ENCODE measurements at regions not wholly inside any gene's neighbourhood (a gene's known extent, or its start where the extent isn't known, plus 50 kb on each side); places are given as distances from the start of the nearest gene placed in this dataset.
"Not testable (repeated sequence)": the region's sequence is repeated elsewhere in the genome, so short reads cannot be mapped to it uniquely, and the experiment has no call there.

- Histone ChIP-seq H3K9me3 (ENCODE audit: control insufficient read depth, low read length) (no peaks in the 10 kb centered on the region), H3K4me3 (ENCODE audit: insufficient read depth, low read depth, low read length, poor library complexity, severe bottlenecking) (no peak overlapping the region), H3K36me3 (ENCODE audit: control insufficient read depth, insufficient read depth, low read length) (no peaks in the 10 kb centered on the region), H3K27ac (ENCODE audit: insufficient read depth, low read length, poor library complexity, severe bottlenecking) (no peak overlapping the region), H3K27me3 (replicated peaks; ENCODE audit: control insufficient read depth, insufficient read depth, low read length, poor library complexity, severe bottlenecking) (peaks cover under 1% of the 10 kb centered on the region), H3K4me1 (ENCODE audit: control insufficient read depth, insufficient read depth, low read length, poor library complexity, severe bottlenecking) (no peaks in the 10 kb centered on the region)
- DNase-seq, result no peak
Measured at GRCh38 chr17:77061669-77062068, 79.1 kb upstream of the SEC14L1 start.

- no peak overlapping the region for H3K4me3 ChIP-seq (ENCODE audit: insufficient read depth, low read depth, low read length, poor library complexity, severe bottlenecking)
Measured at GRCh38 chr17:77064598-77064997, 76.2 kb upstream of the SEC14L1 start.

GRCh38 chr17:77066165-77066564 lies 74.6 kb upstream of the SEC14L1 start:
- Histone ChIP-seq H3K9me3 (ENCODE audit: control insufficient read depth, low read length) (no peaks in the 10 kb centered on the region), H3K4me3 (ENCODE audit: insufficient read depth, low read depth, low read length, poor library complexity, severe bottlenecking) (no peak overlapping the region), H3K27me3 (replicated peaks; ENCODE audit: control insufficient read depth, insufficient read depth, low read length, poor library complexity, severe bottlenecking) (no peaks in the 10 kb centered on the region), H3K27ac (ENCODE audit: insufficient read depth, low read length, poor library complexity, severe bottlenecking) (no peak overlapping the region), H3K36me3 (ENCODE audit: control insufficient read depth, insufficient read depth, low read length) (no peaks in the 10 kb centered on the region), H3K4me1 (ENCODE audit: control insufficient read depth, insufficient read depth, low read length, poor library complexity, severe bottlenecking) (no peaks in the 10 kb centered on the region)
- no peak for DNase-seq

More at GRCh38 chr17:77064598-77064997, 76.2 kb upstream of the SEC14L1 start:
- no peak for DNase-seq
- Histone ChIP-seq H3K27ac (ENCODE audit: insufficient read depth, low read length, poor library complexity, severe bottlenecking) (no peak overlapping the region), H3K4me1 (ENCODE audit: control insufficient read depth, insufficient read depth, low read length, poor library complexity, severe bottlenecking) (no peaks in the 10 kb centered on the region), H3K9me3 (ENCODE audit: control insufficient read depth, low read length) (no peaks in the 10 kb centered on the region), H3K36me3 (ENCODE audit: control insufficient read depth, insufficient read depth, low read length) (no peaks in the 10 kb centered on the region), H3K27me3 (replicated peaks; ENCODE audit: control insufficient read depth, insufficient read depth, low read length, poor library complexity, severe bottlenecking) (no peaks in the 10 kb centered on the region)

GRCh38 chr17:77066726-77067409 lies 73.9 kb upstream of the SEC14L1 start:
- H3K9me3 ChIP-seq (ENCODE audit: control insufficient read depth, low read length); H3K27ac ChIP-seq (ENCODE audit: insufficient read depth, low read length, poor library complexity, severe bottlenecking); H3K36me3 ChIP-seq (ENCODE audit: control insufficient read depth, insufficient read depth, low read length); H3K4me3 ChIP-seq (ENCODE audit: insufficient read depth, low read depth, low read length, poor library complexity, severe bottlenecking); H3K4me1 ChIP-seq (ENCODE audit: control insufficient read depth, insufficient read depth, low read length, poor library complexity, severe bottlenecking); H3K27me3 ChIP-seq (replicated peaks; ENCODE audit: control insufficient read depth, insufficient read depth, low read length, poor library complexity, severe bottlenecking): not testable (repeated sequence)
- peak; percentile 10 to 25 (median 15) for DNase-seq

GRCh38 chr17:77068915-77069314 lies 71.9 kb upstream of the SEC14L1 start:
- DNase-seq, result no peak
- no peak overlapping the region for H3K4me3 ChIP-seq (ENCODE audit: insufficient read depth, low read depth, low read length, poor library complexity, severe bottlenecking)
- no peaks in the 10 kb centered on the region for H3K36me3 ChIP-seq (ENCODE audit: control insufficient read depth, insufficient read depth, low read length)
- H3K9me3 ChIP-seq (ENCODE audit: control insufficient read depth, low read length), result no peaks in the 10 kb centered on the region
- H3K27me3 ChIP-seq (replicated peaks; ENCODE audit: control insufficient read depth, insufficient read depth, low read length, poor library complexity, severe bottlenecking), result no peaks in the 10 kb centered on the region
- H3K27ac ChIP-seq (ENCODE audit: insufficient read depth, low read length, poor library complexity, severe bottlenecking), result no peak overlapping the region
- no peaks in the 10 kb centered on the region for H3K4me1 ChIP-seq (ENCODE audit: control insufficient read depth, insufficient read depth, low read length, poor library complexity, severe bottlenecking)

- Histone ChIP-seq H3K27ac (ENCODE audit: insufficient read depth, low read length, poor library complexity, severe bottlenecking) (no peak overlapping the region), H3K36me3 (ENCODE audit: control insufficient read depth, insufficient read depth, low read length) (no peaks in the 10 kb centered on the region), H3K4me3 (ENCODE audit: insufficient read depth, low read depth, low read length, poor library complexity, severe bottlenecking) (no peak overlapping the region), H3K4me1 (ENCODE audit: control insufficient read depth, insufficient read depth, low read length, poor library complexity, severe bottlenecking) (no peaks in the 10 kb centered on the region), H3K27me3 (replicated peaks; ENCODE audit: control insufficient read depth, insufficient read depth, low read length, poor library complexity, severe bottlenecking) (peaks cover 2% of the 10 kb centered on the region), H3K9me3 (ENCODE audit: control insufficient read depth, low read length) (no peaks in the 10 kb centered on the region)
- no peak for DNase-seq
Measured at GRCh38 chr17:77070888-77071279, 69.9 kb upstream of the SEC14L1 start.

GRCh38 chr17:77071925-77072490 lies 68.8 kb upstream of the SEC14L1 start:
- Histone ChIP-seq H3K27me3 (replicated peaks; ENCODE audit: control insufficient read depth, insufficient read depth, low read length, poor library complexity, severe bottlenecking) (peaks cover 2% of the 10 kb centered on the region), H3K9me3 (ENCODE audit: control insufficient read depth, low read length) (no peaks in the 10 kb centered on the region), H3K36me3 (ENCODE audit: control insufficient read depth, insufficient read depth, low read length) (no peaks in the 10 kb centered on the region), H3K4me1 (ENCODE audit: control insufficient read depth, insufficient read depth, low read length, poor library complexity, severe bottlenecking) (no peaks in the 10 kb centered on the region), H3K4me3 (ENCODE audit: insufficient read depth, low read depth, low read length, poor library complexity, severe bottlenecking) (no peak overlapping the region), H3K27ac (ENCODE audit: insufficient read depth, low read length, poor library complexity, severe bottlenecking) (no peak overlapping the region)
- DNase-seq, result no peak

GRCh38 chr17:77072670-77073069 lies 68.1 kb upstream of the SEC14L1 start:
- H3K27ac ChIP-seq (ENCODE audit: insufficient read depth, low read length, poor library complexity, severe bottlenecking), result no peak overlapping the region
- no peak for DNase-seq
- no peaks in the 10 kb centered on the region for H3K36me3 ChIP-seq (ENCODE audit: control insufficient read depth, insufficient read depth, low read length)
- H3K4me3 ChIP-seq (ENCODE audit: insufficient read depth, low read depth, low read length, poor library complexity, severe bottlenecking), result no peak overlapping the region
- no peaks in the 10 kb centered on the region for H3K9me3 ChIP-seq (ENCODE audit: control insufficient read depth, low read length)
- H3K27me3 ChIP-seq (replicated peaks; ENCODE audit: control insufficient read depth, insufficient read depth, low read length, poor library complexity, severe bottlenecking), result peaks cover 2% of the 10 kb centered on the region
- H3K4me1 ChIP-seq (ENCODE audit: control insufficient read depth, insufficient read depth, low read length, poor library complexity, severe bottlenecking), result no peaks in the 10 kb centered on the region

GRCh38 chr17:77074681-77075080 lies 66.1 kb upstream of the SEC14L1 start:
- no peak for DNase-seq
- H3K36me3 ChIP-seq (ENCODE audit: control insufficient read depth, insufficient read depth, low read length), result no peaks in the 10 kb centered on the region
- no peak overlapping the region for H3K4me3 ChIP-seq (ENCODE audit: insufficient read depth, low read depth, low read length, poor library complexity, severe bottlenecking)
- peaks cover 2% of the 10 kb centered on the region for H3K27me3 ChIP-seq (replicated peaks; ENCODE audit: control insufficient read depth, insufficient read depth, low read length, poor library complexity, severe bottlenecking)
- H3K4me1 ChIP-seq (ENCODE audit: control insufficient read depth, insufficient read depth, low read length, poor library complexity, severe bottlenecking), result no peaks in the 10 kb centered on the region
- H3K27ac ChIP-seq (ENCODE audit: insufficient read depth, low read length, poor library complexity, severe bottlenecking), result no peak overlapping the region
- no peaks in the 10 kb centered on the region for H3K9me3 ChIP-seq (ENCODE audit: control insufficient read depth, low read length)

- Histone ChIP-seq H3K36me3 (ENCODE audit: control insufficient read depth, insufficient read depth, low read length) (no peaks in the 10 kb centered on the region), H3K4me3 (ENCODE audit: insufficient read depth, low read depth, low read length, poor library complexity, severe bottlenecking) (no peak overlapping the region), H3K27me3 (replicated peaks; ENCODE audit: control insufficient read depth, insufficient read depth, low read length, poor library complexity, severe bottlenecking) (peaks cover 2% of the 10 kb centered on the region), H3K27ac (ENCODE audit: insufficient read depth, low read length, poor library complexity, severe bottlenecking) (no peak overlapping the region), H3K4me1 (ENCODE audit: control insufficient read depth, insufficient read depth, low read length, poor library complexity, severe bottlenecking) (no peaks in the 10 kb centered on the region), H3K9me3 (ENCODE audit: control insufficient read depth, low read length) (no peaks in the 10 kb centered on the region)
- DNase-seq, result no peak
Measured at GRCh38 chr17:77076124-77076830, 64.5 kb upstream of the SEC14L1 start.

All from effector memory CD4-positive, alpha-beta T cell (primary cell).